OCI-LY3 (cell line): ENCODE measurements at regions not wholly inside any gene's neighbourhood (a gene's known extent, or its start where the extent isn't known, plus 50 kb on each side); places are given as distances from the start of the nearest gene placed in this dataset.

Experiments used
- EZH2phosphoT487 ChIP-seq: fragments of 200-600 bp; shearing (Covaris generic); IDR thresholded peaks from 2 replicates; pipeline ENCODE4 v1.6.1; 2018; ENCODE audit warnings: antibody characterized with exemption, mixed run types, low read depth
- TF ChIP-seq, protein P1 (sequence below): fragments of 200-600, 300-600 bp; sonication (generic); IDR thresholded peaks from 2 replicates; pipeline ENCODE4 v1.5.1; 2014; ENCODE audit warnings: antibody characterized with exemption, low read length, low read depth

- TF ChIP-seq, protein P1, sequence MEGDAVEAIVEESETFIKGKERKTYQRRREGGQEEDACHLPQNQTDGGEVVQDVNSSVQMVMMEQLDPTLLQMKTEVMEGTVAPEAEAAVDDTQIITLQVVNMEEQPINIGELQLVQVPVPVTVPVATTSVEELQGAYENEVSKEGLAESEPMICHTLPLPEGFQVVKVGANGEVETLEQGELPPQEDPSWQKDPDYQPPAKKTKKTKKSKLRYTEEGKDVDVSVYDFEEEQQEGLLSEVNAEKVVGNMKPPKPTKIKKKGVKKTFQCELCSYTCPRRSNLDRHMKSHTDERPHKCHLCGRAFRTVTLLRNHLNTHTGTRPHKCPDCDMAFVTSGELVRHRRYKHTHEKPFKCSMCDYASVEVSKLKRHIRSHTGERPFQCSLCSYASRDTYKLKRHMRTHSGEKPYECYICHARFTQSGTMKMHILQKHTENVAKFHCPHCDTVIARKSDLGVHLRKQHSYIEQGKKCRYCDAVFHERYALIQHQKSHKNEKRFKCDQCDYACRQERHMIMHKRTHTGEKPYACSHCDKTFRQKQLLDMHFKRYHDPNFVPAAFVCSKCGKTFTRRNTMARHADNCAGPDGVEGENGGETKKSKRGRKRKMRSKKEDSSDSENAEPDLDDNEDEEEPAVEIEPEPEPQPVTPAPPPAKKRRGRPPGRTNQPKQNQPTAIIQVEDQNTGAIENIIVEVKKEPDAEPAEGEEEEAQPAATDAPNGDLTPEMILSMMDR: no peak
- TF ChIP-seq EZH2phosphoT487: no peak
Measured at GRCh38 chr18:39952816-39953215, 2002.2 kb upstream of the PIK3C3 start.
